Stomach (tissue), 8 donors: ENCODE measurements at regions not wholly inside any gene's neighbourhood (a gene's known extent, or its start where the extent isn't known, plus 50 kb on each side); places are given as distances from the start of the nearest gene placed in this dataset.

Source experiments
- DNase-seq, 2 donors: peaks; one replicate each; pipeline versions ENCODE4 v3.0.0 to v3.0.0-alpha.2; 2013 to 2019
- H3K27ac ChIP-seq, 5 donors: fragments of 200-600 bp in 4 of 5; sonication (generic) in 4 of 5; one replicate each; pipeline ENCODE4 v1.5.1; 2013 to 2019; ENCODE audit warnings: mild to moderate bottlenecking in 1 of 5, moderate library complexity in 1 of 5
- H3K27me3 ChIP-seq, 3 donors: fragments of 200-600 bp; sonication (generic); one replicate each; pipeline ENCODE4 v1.5.1; 2017 to 2019; ENCODE audit warnings: mixed run types in 1 of 3
- H3K36me3 ChIP-seq, 4 donors: fragments of 200-600 bp; sonication (generic); 1 replicate in 3 of 4; 2 replicates in 1 of 4; pipeline ENCODE4 v1.5.1; 2016 to 2019
- H3K4me1 ChIP-seq, 4 donors: fragments of 200-600 bp; sonication (generic); one replicate each; pipeline ENCODE4 v1.5.1; 2016 to 2019
- H3K4me3 ChIP-seq, 4 donors: fragments of 200-600 bp; sonication (generic) in 3 of 4; one replicate each; pipeline ENCODE4 v1.5.1; 2016 to 2019; ENCODE audit warnings: mild to moderate bottlenecking in 1 of 4
- H3K9me3 ChIP-seq, 4 donors: fragments of 200-600 bp; sonication (generic); one replicate each; pipeline ENCODE4 v1.5.1; 2016 to 2019
- CTCF ChIP-seq, 7 experiments: fragments of 450-650 bp in 4 of 7; fragments of 200-600 bp in 3 of 7; sonication (generic) in 3 of 7; IDR thresholded peaks; one replicate each; pipeline ENCODE4 v1.5.1; 2016 to 2019; ENCODE audit warnings: antibody characterized with exemption in 7 of 7, control low read depth in 2 of 7, mild to moderate bottlenecking in 1 of 7
- EP300 ChIP-seq: sonication (generic); formaldehyde crosslinking; IDR thresholded peaks from one replicate; pipeline ENCODE4 v1.6.1; 2017; ENCODE audit warnings: antibody characterized with exemption
- POLR2A ChIP-seq, 4 donors: fragments of 450-650 bp; IDR thresholded peaks; one replicate each; pipeline ENCODE4 v1.6.1; 2016; ENCODE audit warnings: antibody characterized with exemption in 4 of 4, control low read depth in 2 of 4, mild to moderate bottlenecking in 1 of 4, moderate library complexity in 1 of 4
- POLR2AphosphoS5 ChIP-seq, 3 donors: sonication (generic); formaldehyde crosslinking; IDR thresholded peaks; one replicate each; pipeline ENCODE4 v1.6.1; 2016; ENCODE audit warnings: antibody characterized with exemption in 3 of 3
- WGBS, 5 donors: extraction: QIAGEN DNeasy Blood & Tissue Kit in 3 of 5; methylation state at CpG; one replicate each; pipeline versions ENCODE4 v1.1.5 to v1.1.7; 2013 to 2018; 5-methylcytosine and 5-hydroxymethylcytosine counted together
- intact Hi-C: fragments of 100-400 bp; cut with DNase I; formaldehyde crosslinking; loops from one replicate; pipeline ENCODE4 v1.15.1; 2023; ENCODE audit warnings: low total_unique reads
- donor health status: healthy with polysubstance abuse.
- donor health status: Bipolar disorder and iron deficiency.
- donor health status: healthy.

- no peaks in the 10 kb centered on the region for H3K36me3 ChIP-seq
- H3K9me3 ChIP-seq, result no peaks in the 10 kb centered on the region
- WGBS, 5 donors, result 86 to 94% (median 91%) methylated on average over 8 to 14 of the region's 14 CpGs
- no peak overlapping the region for H3K27ac ChIP-seq
- H3K4me1 ChIP-seq, result peaks cover 6 to 10% (median 8%) of the 10 kb centered on the region in 4 donors
- no peak overlapping the region for H3K4me3 ChIP-seq
- DNase-seq, result no peak
- TF ChIP-seq POLR2AphosphoS5 (IDR thresholded peaks at IDR 0.05), result no peak
- TF ChIP-seq CTCF (IDR thresholded peaks at IDR 0.05), result no peak
- no peak for TF ChIP-seq POLR2A (IDR thresholded peaks at IDR 0.05)
- no peak for TF ChIP-seq EP300
- peaks cover 0 to 21% (median 7%) of the 10 kb centered on the region in 3 donors for H3K27me3 ChIP-seq
- intact Hi-C loops, result loop anchor here (10.0 kb wide), 1 partner anchor 206 kb away; no protein-coding TSS in a partner anchor
These were observed 160.2 kb upstream of the GPR12 start for GRCh38 chr13:26920614-26921355.

GRCh38 chr13:26919732-26920131, 159.1 kb upstream of the GPR12 start:
- Histone ChIP-seq H3K4me1 (peaks cover 6 to 10% (median 8%) of the 10 kb centered on the region in 4 donors), H3K36me3 (no peaks in the 10 kb centered on the region), H3K9me3 (no peaks in the 10 kb centered on the region), H3K4me3 (no peak overlapping the region), H3K27ac (no peak overlapping the region), H3K27me3 (peaks cover 0 to 16% (median 7%) of the 10 kb centered on the region in 3 donors)
- TF ChIP-seq POLR2AphosphoS5 (IDR thresholded peaks at IDR 0.05) (no peak), CTCF (IDR thresholded peaks at IDR 0.05) (no peak), EP300 (no peak), POLR2A (IDR thresholded peaks at IDR 0.05) (no peak)
- WGBS, 5 donors, result 73 to 89% (median 80%) methylated on average over 2 of the region's 2 CpGs
- no peak for DNase-seq
- intact Hi-C loops, result loop anchor here (10.0 kb wide), 1 partner anchor 205 kb away; no protein-coding TSS in a partner anchor

GRCh38 chr13:26919311-26919710, 158.7 kb upstream of the GPR12 start:
- H3K4me3 ChIP-seq, result no peak overlapping the region
- H3K27ac ChIP-seq, result no peak overlapping the region
- intact Hi-C loops, result no loop called here
- H3K36me3 ChIP-seq, result no peaks in the 10 kb centered on the region
- peaks cover 6 to 10% (median 8%) of the 10 kb centered on the region in 4 donors for H3K4me1 ChIP-seq
- TF ChIP-seq EP300 (no peak), CTCF (IDR thresholded peaks at IDR 0.05) (no peak), POLR2A (IDR thresholded peaks at IDR 0.05) (no peak), POLR2AphosphoS5 (IDR thresholded peaks at IDR 0.05) (no peak)
- no peaks in the 10 kb centered on the region for H3K9me3 ChIP-seq
- 75 to 86% (median 82%) methylated on average over 7 of the region's 7 CpGs for WGBS, 5 donors
- peaks cover 0 to 16% (median 7%) of the 10 kb centered on the region in 3 donors for H3K27me3 ChIP-seq
- no peak for DNase-seq

GRCh38 chr13:26914624-26915023, 154.0 kb upstream of the GPR12 start:
- Histone ChIP-seq H3K9me3 (no peaks in the 10 kb centered on the region), H3K27ac (no peak overlapping the region), H3K36me3 (no peaks in the 10 kb centered on the region), H3K4me1 (no peaks in the 10 kb centered on the region), H3K4me3 (no peak overlapping the region), H3K27me3 (peaks cover 0 to 10% (median 0%) of the 10 kb centered on the region in 3 donors)
- 60 to 68% (median 63%) methylated on average over 7 of the region's 7 CpGs for WGBS, 5 donors
- intact Hi-C loops, result no loop called here
- DNase-seq, result no peak
- TF ChIP-seq EP300, result no peak
- TF ChIP-seq POLR2A (IDR thresholded peaks at IDR 0.05), result no peak
- TF ChIP-seq POLR2AphosphoS5 (IDR thresholded peaks at IDR 0.05), result no peak
- TF ChIP-seq CTCF (IDR thresholded peaks at IDR 0.05), result no peak
